ENCODE measurements at regions not wholly inside any gene's neighbourhood (a gene's known extent, or its start where the extent isn't known, plus 50 kb on each side); places are given as distances from the start of the nearest gene placed in this dataset.

GRCh38 chr3:182400838-182401237 lies 392.5 kb upstream of the ATP11B start:
- TF ChIP-seq POLR2A (IDR thresholded peaks at IDR 0.05): no peak
- TF ChIP-seq, protein P1, sequence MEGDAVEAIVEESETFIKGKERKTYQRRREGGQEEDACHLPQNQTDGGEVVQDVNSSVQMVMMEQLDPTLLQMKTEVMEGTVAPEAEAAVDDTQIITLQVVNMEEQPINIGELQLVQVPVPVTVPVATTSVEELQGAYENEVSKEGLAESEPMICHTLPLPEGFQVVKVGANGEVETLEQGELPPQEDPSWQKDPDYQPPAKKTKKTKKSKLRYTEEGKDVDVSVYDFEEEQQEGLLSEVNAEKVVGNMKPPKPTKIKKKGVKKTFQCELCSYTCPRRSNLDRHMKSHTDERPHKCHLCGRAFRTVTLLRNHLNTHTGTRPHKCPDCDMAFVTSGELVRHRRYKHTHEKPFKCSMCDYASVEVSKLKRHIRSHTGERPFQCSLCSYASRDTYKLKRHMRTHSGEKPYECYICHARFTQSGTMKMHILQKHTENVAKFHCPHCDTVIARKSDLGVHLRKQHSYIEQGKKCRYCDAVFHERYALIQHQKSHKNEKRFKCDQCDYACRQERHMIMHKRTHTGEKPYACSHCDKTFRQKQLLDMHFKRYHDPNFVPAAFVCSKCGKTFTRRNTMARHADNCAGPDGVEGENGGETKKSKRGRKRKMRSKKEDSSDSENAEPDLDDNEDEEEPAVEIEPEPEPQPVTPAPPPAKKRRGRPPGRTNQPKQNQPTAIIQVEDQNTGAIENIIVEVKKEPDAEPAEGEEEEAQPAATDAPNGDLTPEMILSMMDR (IDR thresholded peaks at IDR 0.05): no peak

Data from uterus (tissue), 2 donors.